Endothelial cell (in vitro differentiated cells): ENCODE measurements at regions not wholly inside any gene's neighbourhood (a gene's known extent, or its start where the extent isn't known, plus 50 kb on each side); places are given as distances from the start of the nearest gene placed in this dataset.

Experiments used
- DNase-seq: peaks from one replicate; pipeline ENCODE4 v3.0.0; 2021; ENCODE audit warnings: low spot score
- H3K27ac Mint-ChIP-seq: one replicate; pipeline ENCODE4 v1.8.0; 2021; ENCODE audit warnings: mixed read lengths, inconsistent platforms; ENCODE audit not compliant: unreplicated experiment
- H3K27me3 Mint-ChIP-seq: one replicate; pipeline ENCODE4 v1.8.0; 2021; ENCODE audit warnings: mild to moderate bottlenecking, moderate library complexity, mixed read lengths, inconsistent platforms; ENCODE audit not compliant: unreplicated experiment
- H3K36me3 Mint-ChIP-seq: one replicate; pipeline ENCODE4 v1.8.0; 2021; ENCODE audit warnings: mild to moderate bottlenecking, low read depth, mixed read lengths, inconsistent platforms; ENCODE audit not compliant: unreplicated experiment
- H3K4me1 Mint-ChIP-seq: one replicate; pipeline ENCODE4 v1.8.0; 2021; ENCODE audit warnings: mild to moderate bottlenecking, mixed read lengths, inconsistent platforms; ENCODE audit not compliant: unreplicated experiment
- H3K4me3 Mint-ChIP-seq: one replicate; pipeline ENCODE4 v1.8.0; 2021; ENCODE audit warnings: mild to moderate bottlenecking, mixed read lengths, inconsistent platforms; ENCODE audit not compliant: unreplicated experiment
- H3K9me3 Mint-ChIP-seq: one replicate; pipeline ENCODE4 v1.8.0; 2021; ENCODE audit warnings: mixed read lengths, inconsistent platforms; ENCODE audit not compliant: unreplicated experiment
- TF ChIP-seq, protein P1 (sequence below): fragments of 200-600 bp; sonication (generic); IDR thresholded peaks from one replicate; pipeline ENCODE4 v1.5.0; 2021; ENCODE audit warnings: antibody characterized with exemption; ENCODE audit not compliant: unreplicated experiment

DNA sequence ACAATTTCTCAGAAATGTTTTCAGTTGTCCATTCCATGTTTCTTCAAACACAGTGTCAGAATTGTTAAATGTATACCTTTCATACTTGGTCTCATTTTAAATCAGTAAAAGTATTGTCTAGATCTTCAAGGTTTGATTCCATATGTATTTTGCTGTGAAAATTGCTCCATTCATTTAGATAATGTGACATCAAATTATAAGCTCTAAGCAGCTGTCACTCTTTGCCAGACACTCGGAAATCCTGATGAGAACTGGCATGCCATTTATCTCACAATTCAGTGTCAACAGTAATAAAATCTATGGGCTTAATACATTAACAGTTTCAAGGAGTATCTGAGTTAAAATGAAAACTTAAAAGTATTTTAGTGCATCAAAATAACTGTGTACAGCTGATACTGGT is 1025.3 kb upstream of the EPHA6 start:
- H3K4me3 Mint-ChIP-seq: no peak overlapping the region
- H3K27me3 Mint-ChIP-seq: no peaks in the 10 kb centered on the region
- no peaks in the 10 kb centered on the region for H3K9me3 Mint-ChIP-seq
- no peak overlapping the region for H3K27ac Mint-ChIP-seq
- TF ChIP-seq, protein P1, sequence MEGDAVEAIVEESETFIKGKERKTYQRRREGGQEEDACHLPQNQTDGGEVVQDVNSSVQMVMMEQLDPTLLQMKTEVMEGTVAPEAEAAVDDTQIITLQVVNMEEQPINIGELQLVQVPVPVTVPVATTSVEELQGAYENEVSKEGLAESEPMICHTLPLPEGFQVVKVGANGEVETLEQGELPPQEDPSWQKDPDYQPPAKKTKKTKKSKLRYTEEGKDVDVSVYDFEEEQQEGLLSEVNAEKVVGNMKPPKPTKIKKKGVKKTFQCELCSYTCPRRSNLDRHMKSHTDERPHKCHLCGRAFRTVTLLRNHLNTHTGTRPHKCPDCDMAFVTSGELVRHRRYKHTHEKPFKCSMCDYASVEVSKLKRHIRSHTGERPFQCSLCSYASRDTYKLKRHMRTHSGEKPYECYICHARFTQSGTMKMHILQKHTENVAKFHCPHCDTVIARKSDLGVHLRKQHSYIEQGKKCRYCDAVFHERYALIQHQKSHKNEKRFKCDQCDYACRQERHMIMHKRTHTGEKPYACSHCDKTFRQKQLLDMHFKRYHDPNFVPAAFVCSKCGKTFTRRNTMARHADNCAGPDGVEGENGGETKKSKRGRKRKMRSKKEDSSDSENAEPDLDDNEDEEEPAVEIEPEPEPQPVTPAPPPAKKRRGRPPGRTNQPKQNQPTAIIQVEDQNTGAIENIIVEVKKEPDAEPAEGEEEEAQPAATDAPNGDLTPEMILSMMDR: no peak
- no peak for DNase-seq
- no peaks in the 10 kb centered on the region for H3K36me3 Mint-ChIP-seq
- peaks cover 8% of the 10 kb centered on the region for H3K4me1 Mint-ChIP-seq

DNA sequence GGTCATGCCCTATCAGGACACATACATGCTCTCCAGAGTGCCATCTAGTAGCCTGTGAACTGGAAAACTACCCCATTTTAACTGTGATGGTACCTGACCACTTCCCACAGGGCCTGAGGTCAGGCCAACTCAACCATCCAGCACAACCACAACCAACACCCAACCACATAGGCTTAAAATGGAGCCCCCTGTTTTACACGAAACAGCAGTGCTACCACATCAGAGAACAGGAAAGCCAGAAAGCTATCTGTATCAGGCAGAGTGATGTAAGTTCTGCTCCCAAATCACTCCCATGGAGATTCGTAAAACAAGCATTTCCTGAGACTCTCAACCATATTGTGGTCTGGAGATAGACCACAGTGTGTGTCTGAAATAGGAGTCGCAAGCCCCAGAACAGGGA is 1017.3 kb upstream of the EPHA6 start:
- Mint-ChIP-seq H3K36me3 (peaks cover under 1% of the 10 kb centered on the region), H3K4me1 (no peaks in the 10 kb centered on the region), H3K4me3 (no peak overlapping the region), H3K27ac (no peak overlapping the region), H3K27me3 (no peaks in the 10 kb centered on the region), H3K9me3 (no peaks in the 10 kb centered on the region)
- TF ChIP-seq, protein P1: no peak
- DNase-seq: no peak

DNA sequence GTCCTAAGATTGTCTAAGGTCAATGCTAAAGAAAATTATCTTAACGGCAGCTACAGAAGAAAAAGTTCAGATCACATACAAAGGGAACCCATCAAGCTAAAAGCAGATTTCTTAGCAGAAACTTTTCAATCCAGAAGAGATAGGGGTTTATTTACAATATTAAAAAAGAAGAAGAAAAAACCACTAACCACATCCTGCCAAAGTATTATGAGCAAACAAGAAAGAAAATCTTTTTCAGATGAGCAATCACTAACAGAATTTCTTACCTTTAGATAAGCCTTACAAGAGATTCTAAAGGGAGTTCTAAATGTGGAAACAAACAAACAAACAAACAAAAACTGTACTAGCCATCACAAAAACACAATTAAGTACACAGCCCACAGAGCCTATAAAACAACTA is 1015.8 kb upstream of the EPHA6 start:
- H3K9me3 Mint-ChIP-seq: no peaks in the 10 kb centered on the region
- no peak overlapping the region for H3K27ac Mint-ChIP-seq
- TF ChIP-seq, protein P1: no peak
- no peaks in the 10 kb centered on the region for H3K27me3 Mint-ChIP-seq
- peaks cover 3% of the 10 kb centered on the region for H3K36me3 Mint-ChIP-seq
- H3K4me3 Mint-ChIP-seq: no peak overlapping the region
- no peaks in the 10 kb centered on the region for H3K4me1 Mint-ChIP-seq
- no peak for DNase-seq

DNA sequence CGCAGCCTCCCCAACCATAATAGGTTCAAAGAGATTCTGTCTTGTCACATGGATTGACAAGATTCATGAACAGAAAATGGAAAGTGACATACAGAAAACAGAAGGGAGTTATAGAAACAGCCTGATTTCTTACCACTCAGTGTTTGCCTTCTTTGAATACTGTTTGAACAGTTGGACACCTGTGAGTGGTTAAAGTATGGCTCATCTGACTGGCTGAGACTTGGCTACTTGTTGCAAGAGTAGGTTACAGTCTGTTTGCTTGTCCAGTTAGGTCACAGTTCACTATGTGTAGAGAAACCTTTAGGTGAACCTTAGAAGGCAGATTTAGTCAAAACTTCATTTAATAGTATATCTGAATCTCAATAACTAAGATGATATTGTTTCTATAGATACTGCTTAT is 1003.9 kb upstream of the EPHA6 start:
- Mint-ChIP-seq H3K36me3 (no peaks in the 10 kb centered on the region), H3K4me3 (no peak overlapping the region), H3K4me1 (peaks cover 7% of the 10 kb centered on the region), H3K27ac (no peak overlapping the region), H3K27me3 (no peaks in the 10 kb centered on the region), H3K9me3 (no peaks in the 10 kb centered on the region)
- TF ChIP-seq, protein P1: no peak
- DNase-seq: no peak

DNA sequence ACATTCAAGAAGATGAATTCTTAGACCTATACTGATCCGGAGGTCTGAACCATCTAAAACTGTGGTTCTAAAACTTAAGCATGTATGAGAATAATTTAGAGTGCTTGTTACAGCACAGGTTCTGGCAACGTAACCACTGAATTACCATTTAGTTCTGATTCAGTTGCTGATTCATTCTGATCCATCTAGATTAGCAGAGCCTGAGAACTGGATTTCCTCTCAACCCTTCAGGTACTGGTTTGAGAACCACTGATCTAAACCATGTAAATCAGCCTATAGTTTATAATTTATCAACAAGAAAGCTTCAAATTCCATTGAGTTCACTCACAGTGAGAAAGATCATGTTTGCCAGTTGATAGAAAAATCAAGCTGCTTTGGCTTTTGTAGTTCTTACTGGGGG is 1001.1 kb upstream of the EPHA6 start:
- H3K9me3 Mint-ChIP-seq: no peaks in the 10 kb centered on the region
- TF ChIP-seq, protein P1: no peak
- H3K27me3 Mint-ChIP-seq: no peaks in the 10 kb centered on the region
- DNase-seq: no peak
- no peak overlapping the region for H3K4me3 Mint-ChIP-seq
- no peaks in the 10 kb centered on the region for H3K36me3 Mint-ChIP-seq
- no peak overlapping the region for H3K27ac Mint-ChIP-seq
- no peaks in the 10 kb centered on the region for H3K4me1 Mint-ChIP-seq
